Bronchial epithelial cell (primary cell): ENCODE measurements at regions not wholly inside any gene's neighbourhood (a gene's known extent, or its start where the extent isn't known, plus 50 kb on each side); places are given as distances from the start of the nearest gene placed in this dataset.
"Not testable (repeated sequence)": the region's sequence is repeated elsewhere in the genome, so short reads cannot be mapped to it uniquely, and the experiment has no call there.

Source experiments
- DNase-seq: peaks from one replicate; pipeline ENCODE4 v3.0.0-alpha.2; 2010; ENCODE audit warnings: low read depth
- FAIRE-seq: peaks from 2 replicates; lab custom pipeline; 2011; peaks lifted over from hg19 to GRCh38; lab: Jason Lieb, UNC
- H3K27me3 ChIP-seq: 2 replicates; pipeline ENCODE4 v1.5.1; 2011; ENCODE audit warnings: low read length; ENCODE audit not compliant: control insufficient read depth, insufficient read depth
- H3K36me3 ChIP-seq: 2 replicates; pipeline ENCODE4 v1.5.1; 2011; ENCODE audit warnings: low read length; ENCODE audit not compliant: control insufficient read depth, insufficient read depth
- H3K4me3 ChIP-seq: 2 replicates; pipeline ENCODE4 v1.5.1; 2011; ENCODE audit warnings: mild to moderate bottlenecking, low read depth, low read length, control low read depth
- TF ChIP-seq, protein P1 (sequence below): IDR thresholded peaks from 2 replicates; pipeline ENCODE4 v1.5.1; 2011; ENCODE audit warnings: mild to moderate bottlenecking, moderate library complexity, low read length, control low read depth, inconsistent platforms; ENCODE audit not compliant: insufficient read depth, severe bottlenecking

- peaks cover 46% of the 10 kb centered on the region for H3K27me3 ChIP-seq
- no peak for DNase-seq
- TF ChIP-seq, protein P1, sequence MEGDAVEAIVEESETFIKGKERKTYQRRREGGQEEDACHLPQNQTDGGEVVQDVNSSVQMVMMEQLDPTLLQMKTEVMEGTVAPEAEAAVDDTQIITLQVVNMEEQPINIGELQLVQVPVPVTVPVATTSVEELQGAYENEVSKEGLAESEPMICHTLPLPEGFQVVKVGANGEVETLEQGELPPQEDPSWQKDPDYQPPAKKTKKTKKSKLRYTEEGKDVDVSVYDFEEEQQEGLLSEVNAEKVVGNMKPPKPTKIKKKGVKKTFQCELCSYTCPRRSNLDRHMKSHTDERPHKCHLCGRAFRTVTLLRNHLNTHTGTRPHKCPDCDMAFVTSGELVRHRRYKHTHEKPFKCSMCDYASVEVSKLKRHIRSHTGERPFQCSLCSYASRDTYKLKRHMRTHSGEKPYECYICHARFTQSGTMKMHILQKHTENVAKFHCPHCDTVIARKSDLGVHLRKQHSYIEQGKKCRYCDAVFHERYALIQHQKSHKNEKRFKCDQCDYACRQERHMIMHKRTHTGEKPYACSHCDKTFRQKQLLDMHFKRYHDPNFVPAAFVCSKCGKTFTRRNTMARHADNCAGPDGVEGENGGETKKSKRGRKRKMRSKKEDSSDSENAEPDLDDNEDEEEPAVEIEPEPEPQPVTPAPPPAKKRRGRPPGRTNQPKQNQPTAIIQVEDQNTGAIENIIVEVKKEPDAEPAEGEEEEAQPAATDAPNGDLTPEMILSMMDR: no peak
- no peak overlapping the region for H3K4me3 ChIP-seq
- FAIRE-seq: no peak
- H3K36me3 ChIP-seq: no peaks in the 10 kb centered on the region
Observed at GRCh38 chr11:46181387-46181786, 60.1 kb upstream of the PHF21A start.

- Histone ChIP-seq H3K4me3 (no peak overlapping the region), H3K27me3 (peaks cover 46% of the 10 kb centered on the region), H3K36me3 (no peaks in the 10 kb centered on the region)
- TF ChIP-seq, protein P1: no peak
- DNase-seq: no peak
- FAIRE-seq: no peak
Observed at GRCh38 chr11:46180736-46181135, 59.5 kb upstream of the PHF21A start.

DNA sequence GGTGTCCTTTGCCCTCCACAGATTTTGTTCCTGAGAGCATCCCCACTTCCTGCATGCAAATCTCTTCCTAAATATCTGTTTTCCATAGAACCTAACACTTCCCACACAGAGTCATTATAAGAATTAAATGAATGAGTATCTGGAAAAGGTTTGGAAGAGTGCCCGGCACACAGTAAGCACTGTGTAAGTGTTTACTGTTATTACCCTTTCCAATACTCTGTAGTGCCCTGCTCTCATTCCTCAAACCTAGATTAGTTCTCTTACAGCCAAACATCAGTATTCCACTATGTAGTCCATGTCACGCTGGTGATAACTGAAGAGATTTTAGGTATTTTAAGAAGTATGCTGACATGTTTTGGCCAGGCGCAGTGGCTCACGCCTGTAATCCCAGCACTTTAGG, 57.3 kb upstream of the PHF21A start:
- H3K4me3 ChIP-seq: no peak overlapping the region
- FAIRE-seq: no peak
- H3K27me3 ChIP-seq: peaks cover 35% of the 10 kb centered on the region
- H3K36me3 ChIP-seq: no peaks in the 10 kb centered on the region
- TF ChIP-seq, protein P1: no peak
- no peak for DNase-seq

GRCh38 chr11:46176421-46176820, 55.2 kb upstream of the PHF21A start:
- FAIRE-seq (no peak), DNase-seq (peak; percentile 47)
- no peaks in the 10 kb centered on the region for H3K36me3 ChIP-seq
- H3K27me3 ChIP-seq: peaks cover 20% of the 10 kb centered on the region
- TF ChIP-seq, protein P1: no peak
- H3K4me3 ChIP-seq: no peak overlapping the region

DNA sequence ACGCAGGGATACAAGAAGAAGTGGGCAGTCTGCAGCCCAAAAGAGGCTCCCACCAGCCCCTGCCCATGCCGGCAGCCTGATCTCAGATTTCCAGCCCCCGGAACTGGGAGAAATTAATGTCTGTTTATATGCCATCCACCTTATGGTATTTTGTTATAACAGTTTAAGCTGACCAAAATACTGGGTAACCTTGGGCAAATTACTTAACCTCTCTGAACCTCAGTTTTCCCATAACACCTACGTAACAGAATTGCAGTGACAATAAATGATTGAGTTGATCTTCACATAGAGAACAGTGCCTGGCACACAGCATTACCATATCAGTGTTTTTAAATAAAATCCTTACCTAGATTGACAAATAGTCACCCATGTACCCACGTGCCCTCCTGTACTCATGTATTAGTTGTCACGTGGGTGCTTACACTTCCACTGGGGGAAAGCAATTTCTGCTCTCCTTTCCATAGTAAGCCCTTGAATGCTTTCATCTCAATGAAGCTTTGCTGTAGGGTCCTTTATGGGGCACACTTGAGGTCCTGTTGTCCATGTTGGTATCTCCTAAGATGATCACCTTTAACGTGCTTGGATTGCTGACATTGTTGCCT, 54.2 kb upstream of the PHF21A start:
- Histone ChIP-seq H3K4me3 (no peak overlapping the region), H3K36me3 (no peaks in the 10 kb centered on the region), H3K27me3 (peaks cover 14% of the 10 kb centered on the region)
- FAIRE-seq (no peak), DNase-seq (no peak)
- TF ChIP-seq, protein P1: no peak

DNA sequence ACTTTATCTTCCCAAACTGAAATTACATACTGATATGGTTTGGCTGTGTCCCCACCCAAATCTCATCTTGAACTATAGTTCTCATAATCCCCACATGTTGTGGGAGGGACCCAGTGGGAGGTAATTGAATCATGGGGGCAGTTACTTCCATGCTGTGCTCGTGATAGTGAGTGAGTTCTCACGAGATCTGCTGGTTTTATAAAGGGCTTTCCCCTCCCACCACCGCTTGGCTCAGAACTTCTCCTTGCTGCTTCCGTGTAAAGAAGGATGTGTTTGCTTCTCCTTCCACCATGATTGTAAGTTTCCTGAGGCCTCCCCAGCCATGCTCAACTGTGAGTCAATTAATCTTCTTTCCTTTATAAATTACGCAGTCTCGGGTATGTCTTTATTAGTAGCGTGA, 50.4 kb upstream of the PHF21A start:
- not testable (repeated sequence) for FAIRE-seq, H3K27me3 ChIP-seq, H3K36me3 ChIP-seq, DNase-seq, H3K4me3 ChIP-seq
